Immature natural killer cell (primary cell): ENCODE measurements at regions not wholly inside any gene's neighbourhood (a gene's known extent, or its start where the extent isn't known, plus 50 kb on each side); places are given as distances from the start of the nearest gene placed in this dataset.

Experiments
- DNase-seq, 3 donors: peaks; one replicate each; pipeline ENCODE4 v3.0.0; 2022; ENCODE audit warnings: mixed read lengths in 1 of 3
- H3K27ac Mint-ChIP-seq, 6 donors: one replicate each; pipeline ENCODE4 v1.8.0; 2020; ENCODE audit warnings: mixed read lengths in 6 of 6, mild to moderate bottlenecking in 5 of 6, inconsistent platforms in 4 of 6, moderate library complexity in 3 of 6
- H3K27me3 Mint-ChIP-seq, 3 donors: one replicate each; pipeline ENCODE4 v1.8.0; 2020 to 2021; ENCODE audit warnings: low read depth in 3 of 3, mild to moderate bottlenecking in 3 of 3, mixed read lengths in 3 of 3, moderate library complexity in 3 of 3, inconsistent platforms in 1 of 3
- H3K36me3 Mint-ChIP-seq, 3 donors: one replicate each; pipeline ENCODE4 v1.8.0; 2020; ENCODE audit warnings: mixed read lengths in 3 of 3, inconsistent platforms in 2 of 3, mild to moderate bottlenecking in 2 of 3
- H3K4me1 Mint-ChIP-seq, 2 donors: one replicate each; pipeline ENCODE4 v1.8.0; 2020; ENCODE audit warnings: inconsistent platforms in 2 of 2, mild to moderate bottlenecking in 2 of 2, mixed read lengths in 2 of 2, moderate library complexity in 1 of 2
- H3K4me3 Mint-ChIP-seq, 5 donors: one replicate each; pipeline ENCODE4 v1.8.0; 2020; ENCODE audit warnings: mild to moderate bottlenecking in 5 of 5, mixed read lengths in 5 of 5, inconsistent platforms in 3 of 5, moderate library complexity in 3 of 5
- H3K9me3 Mint-ChIP-seq, 6 donors: one replicate each; pipeline ENCODE4 v1.8.0; 2020; ENCODE audit warnings: mild to moderate bottlenecking in 6 of 6, mixed read lengths in 6 of 6, inconsistent platforms in 4 of 6, moderate library complexity in 3 of 6

DNA sequence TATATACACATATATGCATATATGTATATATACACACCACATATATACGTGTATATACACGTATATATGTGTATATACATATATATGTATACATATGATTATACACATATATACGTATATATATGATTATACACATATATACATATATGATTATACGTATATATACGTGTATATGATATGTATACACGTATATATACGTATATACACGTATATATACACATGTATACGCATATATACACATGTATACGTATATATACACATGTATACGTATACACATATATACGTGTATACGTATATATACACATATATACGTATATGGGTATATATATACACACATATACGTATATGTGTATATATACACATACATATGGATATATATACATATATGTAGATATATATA, 62.1 kb upstream of the HMGXB4 start:
- Mint-ChIP-seq H3K27ac (no peak overlapping the region), H3K9me3 (peaks cover 2 to 9% (median 5%) of the 10 kb centered on the region in 6 donors), H3K27me3 (peaks cover 4 to 5% (median 4%) of the 10 kb centered on the region in 3 donors), H3K4me3 (no peak overlapping the region), H3K36me3 (peaks cover 0 to 4% (median 0%) of the 10 kb centered on the region in 3 donors), H3K4me1 (no peaks in the 10 kb centered on the region)
- no peak for DNase-seq

DNA sequence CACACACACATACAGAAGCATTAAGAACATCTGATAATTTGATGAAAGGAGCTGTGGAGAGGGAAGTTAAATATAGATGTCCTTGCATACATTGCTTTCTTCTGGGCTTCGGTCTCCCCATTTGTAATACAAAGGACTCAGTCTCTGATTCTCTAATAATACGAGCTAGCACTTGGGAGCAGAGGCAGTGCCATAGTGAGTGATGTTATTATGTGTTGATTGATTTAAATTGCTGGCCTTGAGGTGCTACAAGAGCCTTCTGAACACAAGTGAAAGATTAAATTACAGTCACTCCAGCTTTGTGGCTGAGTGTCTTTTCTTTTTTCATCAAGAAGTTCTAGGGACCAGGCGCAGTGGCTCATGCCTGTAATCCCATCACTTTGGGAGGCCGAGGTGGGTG, 61.5 kb upstream of the HMGXB4 start:
- H3K9me3 Mint-ChIP-seq: peaks cover under 1 to 4% (median 3%) of the 10 kb centered on the region in 6 donors
- H3K27ac Mint-ChIP-seq: no peak overlapping the region
- H3K36me3 Mint-ChIP-seq: peaks cover 0 to 4% (median 0%) of the 10 kb centered on the region in 3 donors
- peaks cover 2 to 6% (median 5%) of the 10 kb centered on the region in 3 donors for H3K27me3 Mint-ChIP-seq
- no peak overlapping the region for H3K4me3 Mint-ChIP-seq
- H3K4me1 Mint-ChIP-seq: no peaks in the 10 kb centered on the region
- no peak for DNase-seq

GRCh38 chr22:35197071-35197470, 60.2 kb upstream of the HMGXB4 start:
- H3K36me3 Mint-ChIP-seq: no peaks in the 10 kb centered on the region

DNA sequence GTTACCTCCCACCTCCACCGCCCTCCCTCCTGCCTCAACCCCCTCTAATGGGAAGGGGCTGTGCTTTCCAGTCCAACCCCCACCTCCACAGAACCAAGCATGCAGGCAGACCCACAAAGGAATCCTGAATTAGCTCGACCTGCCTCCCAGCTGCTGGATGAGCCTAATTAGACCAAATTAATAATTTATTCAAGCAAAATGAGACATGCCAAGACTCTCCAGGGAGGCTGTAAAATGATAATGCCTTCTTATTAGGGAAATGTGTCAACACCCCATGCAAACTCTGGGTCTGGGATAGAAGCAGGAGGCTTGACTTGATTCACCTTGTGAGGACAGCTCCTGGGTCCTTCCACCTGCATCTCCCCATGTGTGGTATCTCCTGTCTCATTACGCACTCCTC, 59.4 kb upstream of the HMGXB4 start:
- H3K4me3 Mint-ChIP-seq: no peak overlapping the region
- DNase-seq: no peak

More at GRCh38 chr22:35197071-35197470, 60.2 kb upstream of the HMGXB4 start:
- no peak overlapping the region for H3K4me3 Mint-ChIP-seq
- H3K27me3 Mint-ChIP-seq: peaks cover 2 to 5% (median 2%) of the 10 kb centered on the region in 3 donors
- H3K4me1 Mint-ChIP-seq: no peaks in the 10 kb centered on the region
- peaks cover 0 to 2% (median 0%) of the 10 kb centered on the region in 6 donors for H3K9me3 Mint-ChIP-seq
- no peak for DNase-seq
- H3K27ac Mint-ChIP-seq: no peak overlapping the region

DNA sequence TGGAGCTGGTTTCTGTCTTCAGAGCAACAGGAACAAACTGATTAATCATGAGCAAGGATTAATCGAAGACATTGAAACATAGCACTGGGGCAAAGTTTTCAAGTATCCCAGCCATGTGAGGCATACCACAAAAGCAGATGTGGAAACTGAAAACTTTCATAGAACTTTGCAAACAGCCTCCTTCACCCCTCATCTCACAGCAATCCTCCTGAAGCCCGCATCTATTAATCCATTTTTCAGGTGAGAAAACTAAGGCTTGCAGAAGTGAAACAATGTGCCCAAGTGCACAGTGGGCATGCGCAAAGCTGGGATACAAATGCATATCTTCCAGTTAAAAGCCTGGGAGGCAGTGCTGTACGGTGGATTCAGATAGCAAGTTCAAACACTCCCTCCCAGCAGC, 58.6 kb upstream of the HMGXB4 start:
- Mint-ChIP-seq H3K27me3 (peaks cover 2 to 5% (median 3%) of the 10 kb centered on the region in 3 donors), H3K4me3 (no peak overlapping the region), H3K4me1 (no peaks in the 10 kb centered on the region), H3K27ac (no peak overlapping the region), H3K9me3 (peaks cover 0 to 2% (median 0%) of the 10 kb centered on the region in 6 donors), H3K36me3 (no peaks in the 10 kb centered on the region)
- no peak for DNase-seq

More for the DNA sequence above, 59.4 kb upstream of the HMGXB4 start:
- H3K27ac Mint-ChIP-seq: no peak overlapping the region
- H3K9me3 Mint-ChIP-seq: peaks cover 0 to 2% (median 0%) of the 10 kb centered on the region in 6 donors
- peaks cover 2 to 5% (median 2%) of the 10 kb centered on the region in 3 donors for H3K27me3 Mint-ChIP-seq
- H3K4me1 Mint-ChIP-seq: no peaks in the 10 kb centered on the region
- H3K36me3 Mint-ChIP-seq: no peaks in the 10 kb centered on the region

DNA sequence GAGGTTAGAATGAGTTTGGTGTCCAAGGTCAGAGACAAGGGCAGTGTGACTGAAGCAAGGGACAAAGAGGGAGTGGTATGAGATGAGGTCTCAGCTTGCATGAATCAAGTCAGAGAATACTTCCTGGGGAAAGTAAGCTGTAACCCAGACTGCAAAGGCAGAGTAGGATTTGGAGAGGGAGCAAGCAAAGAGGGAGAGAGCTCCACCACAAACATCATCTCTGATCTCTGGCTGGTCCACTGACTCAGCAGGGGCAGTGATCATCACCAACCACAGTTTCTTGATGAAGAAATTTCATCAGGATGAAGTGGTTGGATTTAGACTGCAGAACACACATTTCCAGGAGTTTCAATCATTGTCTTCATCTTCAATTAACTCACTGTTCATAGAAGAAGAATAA, 54.9 kb upstream of the HMGXB4 start:
- Mint-ChIP-seq H3K9me3 (peaks cover 0 to 2% (median 0%) of the 10 kb centered on the region in 6 donors), H3K4me1 (no peaks in the 10 kb centered on the region), H3K27ac (no peak overlapping the region), H3K36me3 (no peaks in the 10 kb centered on the region), H3K4me3 (no peak overlapping the region), H3K27me3 (peaks cover 0 to 9% (median 2%) of the 10 kb centered on the region in 3 donors)
- DNase-seq: no peak

DNA sequence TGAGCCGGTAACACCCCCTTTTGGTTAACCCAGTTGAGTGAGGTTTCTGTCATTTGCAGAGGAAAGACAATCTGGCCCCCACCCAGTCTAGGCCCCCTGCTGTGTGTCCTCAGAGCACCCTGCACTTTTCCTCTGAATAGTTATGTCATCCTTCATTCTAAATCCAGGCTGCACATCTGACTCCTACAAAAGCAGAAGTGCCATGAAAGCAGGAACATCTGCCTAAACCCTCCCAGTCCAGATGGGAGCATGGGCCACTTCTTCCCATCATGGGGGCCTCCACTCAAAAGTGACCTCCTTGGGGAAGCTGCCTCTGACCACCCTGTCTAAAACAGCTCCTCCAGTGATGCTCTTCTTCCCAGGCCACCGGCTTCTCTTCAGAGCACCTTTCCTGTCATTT, 53.7 kb upstream of the HMGXB4 start:
- DNase-seq: no peak

DNA sequence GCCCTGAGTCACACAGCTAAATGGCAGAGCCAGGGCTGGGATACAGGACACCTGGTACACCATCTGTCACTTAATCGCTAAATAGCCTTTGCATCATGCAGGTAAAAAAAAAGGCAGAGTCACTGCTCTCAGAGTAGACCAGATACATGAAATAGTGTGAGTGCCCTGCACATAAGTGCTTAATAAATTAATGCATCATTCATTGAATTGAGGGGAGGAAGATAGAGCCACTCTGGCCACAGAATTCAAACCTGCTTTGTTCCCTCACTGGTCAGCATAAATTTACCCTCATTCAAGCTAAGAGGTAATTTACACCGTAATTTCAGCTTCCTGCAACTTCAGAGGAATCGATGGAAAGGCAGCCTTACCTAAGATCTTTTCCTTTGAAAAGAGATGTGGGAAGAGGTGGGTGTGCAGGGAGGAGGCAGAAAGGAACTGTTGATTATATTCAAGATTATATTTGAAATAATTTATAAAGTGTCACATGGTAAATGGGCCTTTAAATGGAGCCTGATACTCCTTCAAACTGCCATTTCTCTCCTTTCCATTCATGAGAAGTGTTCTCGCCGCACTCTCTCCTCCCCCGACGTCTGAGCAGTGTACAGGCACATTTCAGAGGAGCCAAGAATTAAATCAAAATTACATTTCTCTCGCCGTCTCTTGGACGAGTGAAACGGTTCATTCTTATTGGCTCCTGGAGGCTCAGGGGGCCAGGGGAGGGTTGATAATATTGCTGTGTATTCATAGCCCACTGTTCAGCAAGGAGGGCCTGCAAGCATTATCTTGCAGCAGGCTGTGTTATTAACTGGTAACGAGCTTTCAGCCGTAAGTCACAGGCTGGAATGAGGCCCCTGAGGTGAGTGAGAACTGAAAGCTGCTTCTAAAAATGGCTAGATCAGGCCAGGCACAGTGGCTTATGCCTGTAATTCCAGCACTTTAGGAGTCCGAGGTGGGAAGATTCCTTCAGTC, 52.2 kb upstream of the HMGXB4 start:
- H3K27ac Mint-ChIP-seq: no peak overlapping the region

More for the DNA sequence above, 53.7 kb upstream of the HMGXB4 start:
- Mint-ChIP-seq H3K4me3 (no peak overlapping the region), H3K27me3 (peaks cover under 1 to 9% (median 2%) of the 10 kb centered on the region in 3 donors), H3K4me1 (no peaks in the 10 kb centered on the region), H3K36me3 (no peaks in the 10 kb centered on the region), H3K9me3 (no peaks in the 10 kb centered on the region), H3K27ac (no peak overlapping the region)

DNA sequence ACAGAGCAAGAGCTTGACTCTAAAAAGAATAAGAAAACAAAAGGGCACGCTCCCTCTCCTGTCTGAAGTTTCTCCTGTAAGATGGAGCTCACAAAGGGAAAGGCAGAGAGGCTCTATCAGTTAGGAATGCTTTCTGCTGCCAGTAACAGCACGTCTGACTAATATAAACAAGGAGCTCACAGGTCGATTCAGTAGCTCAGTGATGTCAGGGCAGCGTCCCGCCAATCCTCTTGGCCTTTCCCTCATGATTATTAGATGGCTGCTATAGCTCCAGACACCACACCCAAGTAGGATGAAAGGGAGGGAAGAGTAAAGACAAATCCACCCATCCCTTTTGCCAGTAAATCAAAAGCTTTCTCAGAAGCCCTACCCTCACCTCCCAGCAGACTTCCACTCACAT, 51.3 kb upstream of the HMGXB4 start:
- no peak for DNase-seq
- Mint-ChIP-seq H3K9me3 (no peaks in the 10 kb centered on the region), H3K27me3 (peaks cover 2 to 6% (median 2%) of the 10 kb centered on the region in 3 donors), H3K27ac (no peak overlapping the region), H3K4me3 (no peak overlapping the region), H3K4me1 (no peaks in the 10 kb centered on the region), H3K36me3 (no peaks in the 10 kb centered on the region)

More for the DNA sequence above, 52.2 kb upstream of the HMGXB4 start:
- Mint-ChIP-seq H3K4me1 (no peaks in the 10 kb centered on the region), H3K36me3 (no peaks in the 10 kb centered on the region), H3K9me3 (no peaks in the 10 kb centered on the region), H3K4me3 (no peak overlapping the region), H3K27me3 (peaks cover 2 to 9% (median 2%) of the 10 kb centered on the region in 3 donors)
- DNase-seq: no peak

GRCh38 chr22:35206889-35207288, 50.4 kb upstream of the HMGXB4 start:
- Mint-ChIP-seq H3K27me3 (peaks cover 2 to 7% (median 2%) of the 10 kb centered on the region in 3 donors), H3K27ac (no peak overlapping the region), H3K4me1 (no peaks in the 10 kb centered on the region), H3K36me3 (no peaks in the 10 kb centered on the region), H3K9me3 (no peaks in the 10 kb centered on the region), H3K4me3 (no peak overlapping the region)
- DNase-seq: no peak
